AG09309 (cell line): ENCODE measurements at regions not wholly inside any gene's neighbourhood (a gene's known extent, or its start where the extent isn't known, plus 50 kb on each side); places are given as distances from the start of the nearest gene placed in this dataset.

Experiments used
- DNase-seq: peaks from one replicate; pipeline ENCODE4 v3.0.0-alpha.2; 2010; ENCODE audit warnings: low read depth
- H3K4me3 ChIP-seq: 2 replicates; pipeline ENCODE4 v1.5.1; 2011; ENCODE audit warnings: mild to moderate bottlenecking, low read depth, low read length, moderate library complexity; ENCODE audit not compliant: control insufficient read depth
- CTCF ChIP-seq: IDR thresholded peaks from 2 replicates; pipeline ENCODE4 v1.5.1; 2011; ENCODE audit warnings: mild to moderate bottlenecking, low read depth, low read length, inconsistent platforms; ENCODE audit not compliant: insufficient read depth, control insufficient read depth; ENCODE audit errors: missing control alignments

DNA sequence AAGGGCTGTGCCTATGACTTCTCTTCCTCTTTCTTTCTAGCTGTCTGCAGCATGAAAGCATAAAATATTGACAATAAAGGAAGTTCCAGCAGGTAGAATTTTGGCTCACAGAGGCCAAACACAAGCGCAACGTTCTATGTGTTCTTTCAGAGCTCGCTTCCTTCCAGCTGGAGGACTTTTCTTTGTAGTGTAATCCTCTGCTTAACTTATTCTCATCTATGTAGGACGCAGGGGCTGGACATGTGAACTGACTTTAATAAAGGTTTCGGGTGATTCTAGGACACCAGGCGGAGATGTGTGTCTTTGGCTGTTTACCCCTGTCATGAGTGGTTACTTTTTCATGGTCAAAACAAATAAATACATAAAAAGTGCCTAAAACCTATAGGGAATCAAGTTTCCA, 191.5 kb upstream of the MAF start:
- DNase-seq, result no peak
- no peak overlapping the region for H3K4me3 ChIP-seq
- TF ChIP-seq CTCF, result no peak

DNA sequence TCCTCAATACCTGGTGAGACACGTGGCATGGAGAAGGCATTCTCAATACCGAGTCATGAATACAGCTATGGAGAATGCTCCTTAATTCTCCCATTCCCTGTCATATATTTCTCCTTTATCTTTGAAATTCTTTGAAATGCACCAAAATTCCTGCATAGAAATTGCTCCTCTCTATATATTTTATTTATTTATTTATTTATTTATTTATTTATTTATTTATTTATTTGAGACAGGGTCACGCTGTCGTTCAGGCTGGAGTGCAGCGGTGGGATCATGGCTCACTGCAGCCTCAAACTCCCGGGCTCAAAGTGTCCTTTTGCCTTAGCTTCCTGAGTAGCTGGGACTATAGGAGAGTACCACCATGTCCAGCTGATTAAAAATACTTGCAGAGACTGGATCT, 190.3 kb upstream of the MAF start:
- TF ChIP-seq CTCF, result no peak
- DNase-seq, result no peak
- no peak overlapping the region for H3K4me3 ChIP-seq

- no peak overlapping the region for H3K4me3 ChIP-seq
- no peak for TF ChIP-seq CTCF
- no peak for DNase-seq
Observed at GRCh38 chr16:79788949-79789348, 188.4 kb upstream of the MAF start.

GRCh38 chr16:79786389-79786788, 185.9 kb upstream of the MAF start:
- H3K4me3 ChIP-seq, result no peak overlapping the region
- no peak for TF ChIP-seq CTCF
- DNase-seq, result no peak

GRCh38 chr16:79784007-79784406, 183.5 kb upstream of the MAF start:
- TF ChIP-seq CTCF, result no peak
- no peak overlapping the region for H3K4me3 ChIP-seq
- no peak for DNase-seq

DNA sequence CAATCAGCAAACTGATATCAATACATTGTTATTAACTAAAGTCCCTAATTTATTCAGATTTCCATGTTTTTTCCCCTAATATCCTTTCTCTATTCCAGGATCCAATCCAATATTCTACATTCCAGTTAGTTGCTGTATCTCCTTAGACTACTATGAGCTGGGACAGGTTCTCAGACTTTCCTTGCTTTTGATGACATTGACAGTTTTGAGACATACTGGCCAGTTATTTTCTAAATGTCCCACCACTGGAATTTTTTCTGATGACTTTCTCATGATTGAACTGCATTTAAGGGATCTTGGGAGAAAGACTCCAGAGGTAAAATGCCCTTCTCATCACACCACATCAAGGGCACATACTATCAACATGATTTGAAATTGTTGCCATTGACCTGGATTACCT, 177.1 kb upstream of the MAF start:
- no peak for DNase-seq
- H3K4me3 ChIP-seq, result no peak overlapping the region
- TF ChIP-seq CTCF, result no peak

GRCh38 chr16:79776243-79776847, 175.8 kb upstream of the MAF start:
- TF ChIP-seq CTCF, result no peak
- H3K4me3 ChIP-seq, result no peak overlapping the region
- no peak for DNase-seq
